ELR (cell line): ENCODE measurements at regions not wholly inside any gene's neighbourhood (a gene's known extent, or its start where the extent isn't known, plus 50 kb on each side); places are given as distances from the start of the nearest gene placed in this dataset.
"Not testable (repeated sequence)": the region's sequence is repeated elsewhere in the genome, so short reads cannot be mapped to it uniquely, and the experiment has no call there.

Source experiments
- DNase-seq: peaks from one replicate; pipeline ENCODE4 v3.0.0-alpha.2; 2015; ENCODE audit warnings: low read depth

- DNase-seq: peak; percentile 58
Observed at GRCh38 chr4:49154308-49155103, 168.4 kb downstream of the CWH43 start.

- not testable (repeated sequence) for DNase-seq
Observed at GRCh38 chr4:49155270-49155669, 169.2 kb downstream of the CWH43 start.

GRCh38 chr4:49156309-49156708, 170.2 kb downstream of the CWH43 start:
- not testable (repeated sequence) for DNase-seq

GRCh38 chr4:49157630-49158029, 171.6 kb downstream of the CWH43 start:
- DNase-seq: not testable (repeated sequence)

GRCh38 chr4:49161111-49161541, 175.1 kb downstream of the CWH43 start:
- DNase-seq: not testable (repeated sequence)

GRCh38 chr4:49164916-49165315, 178.8 kb downstream of the CWH43 start:
- DNase-seq: not testable (repeated sequence)

GRCh38 chr4:49177847-49178246, 191.8 kb downstream of the CWH43 start:
- DNase-seq: not testable (repeated sequence)

GRCh38 chr4:49181088-49181487, 195.0 kb downstream of the CWH43 start:
- not testable (repeated sequence) for DNase-seq

GRCh38 chr4:49211396-49212194, 225.5 kb downstream of the CWH43 start:
- DNase-seq: not testable (repeated sequence)

- DNase-seq: not testable (repeated sequence)
Observed at GRCh38 chr4:49213250-49213649, 227.2 kb downstream of the CWH43 start.

- DNase-seq: not testable (repeated sequence)
Observed at GRCh38 chr4:49213750-49214149, 227.7 kb downstream of the CWH43 start.

- not testable (repeated sequence) for DNase-seq
Observed at GRCh38 chr4:49214453-49215081, 228.5 kb downstream of the CWH43 start.

GRCh38 chr4:49215082-49215479, 229.0 kb downstream of the CWH43 start:
- DNase-seq: not testable (repeated sequence)

- DNase-seq: not testable (repeated sequence)
Observed at GRCh38 chr4:49216606-49217005, 230.5 kb downstream of the CWH43 start.

GRCh38 chr4:49217492-49217891, 231.4 kb downstream of the CWH43 start:
- DNase-seq: no peak

GRCh38 chr4:49218094-49218493, 232.0 kb downstream of the CWH43 start:
- DNase-seq: not testable (repeated sequence)

GRCh38 chr4:49218931-49219330, 232.9 kb downstream of the CWH43 start:
- DNase-seq: not testable (repeated sequence)

GRCh38 chr4:49219489-49220225, 233.6 kb downstream of the CWH43 start:
- DNase-seq: not testable (repeated sequence)

GRCh38 chr4:49221209-49221608, 235.1 kb downstream of the CWH43 start:
- DNase-seq: no peak

- DNase-seq: not testable (repeated sequence)
Observed at GRCh38 chr4:49222810-49223209, 236.7 kb downstream of the CWH43 start.

GRCh38 chr4:49226216-49226866, 240.3 kb downstream of the CWH43 start:
- DNase-seq: not testable (repeated sequence)
